Calu3 (cell line): ENCODE measurements at regions not wholly inside any gene's neighbourhood (a gene's known extent, or its start where the extent isn't known, plus 50 kb on each side); places are given as distances from the start of the nearest gene placed in this dataset.

Source experiments
- BruUV-seq: library from RNA; stranded (reverse); fragments of 400-500 nt; replicated peaks from 2 replicates; lab custom pipeline; 2021; lab: Mats Ljungman, UMichigan
- CTCF ChIA-PET: fragments of 300-600 bp; sonication (Branson Sonifier 250); formaldehyde crosslinking; loops from one replicate; lab custom pipeline; 2022; ENCODE audit warnings: antibody characterized with exemption; lab: Charles Lee
- DNase-seq: peaks from one replicate; pipeline ENCODE4 v3.0.0; 2022
- H3K27ac Mint-ChIP-seq: one replicate; pipeline ENCODE4 v1.8.0; 2022; ENCODE audit warnings: mixed read lengths; ENCODE audit not compliant: unreplicated experiment
- H3K27me3 Mint-ChIP-seq: one replicate; pipeline ENCODE4 v1.8.0; 2022; ENCODE audit warnings: mixed read lengths; ENCODE audit not compliant: unreplicated experiment
- H3K36me3 Mint-ChIP-seq: one replicate; pipeline ENCODE4 v1.8.0; 2022; ENCODE audit warnings: mild to moderate bottlenecking, moderate library complexity, mixed read lengths; ENCODE audit not compliant: insufficient read depth, unreplicated experiment
- H3K4me1 Mint-ChIP-seq: one replicate; pipeline ENCODE4 v1.8.0; 2022; ENCODE audit warnings: mild to moderate bottlenecking, low read depth, mixed read lengths; ENCODE audit not compliant: unreplicated experiment
- H3K4me3 Mint-ChIP-seq: one replicate; pipeline ENCODE4 v1.8.0; 2022; ENCODE audit warnings: mild to moderate bottlenecking, low read depth, moderate library complexity, mixed read lengths; ENCODE audit not compliant: unreplicated experiment
- H3K9me3 Mint-ChIP-seq: one replicate; pipeline ENCODE4 v1.8.0; 2022; ENCODE audit warnings: low read depth, mixed read lengths; ENCODE audit not compliant: unreplicated experiment
- intact Hi-C: fragments of 100-400 bp; cut with micrococcal nuclease; formaldehyde crosslinking; loops from one replicate; pipeline ENCODE4 v1.10.0; 2022; ENCODE audit not compliant: unreplicated experiment
- TF ChIP-seq, protein P1 (sequence below): fragments of 200-600 bp; IDR thresholded peaks from one replicate; pipeline ENCODE4 v1.8.0; 2022; ENCODE audit warnings: antibody characterized with exemption; ENCODE audit not compliant: unreplicated experiment

GRCh38 chr5:158273035-158273434 lies 414.1 kb upstream of the CLINT1 start:
- TF ChIP-seq, protein P1, sequence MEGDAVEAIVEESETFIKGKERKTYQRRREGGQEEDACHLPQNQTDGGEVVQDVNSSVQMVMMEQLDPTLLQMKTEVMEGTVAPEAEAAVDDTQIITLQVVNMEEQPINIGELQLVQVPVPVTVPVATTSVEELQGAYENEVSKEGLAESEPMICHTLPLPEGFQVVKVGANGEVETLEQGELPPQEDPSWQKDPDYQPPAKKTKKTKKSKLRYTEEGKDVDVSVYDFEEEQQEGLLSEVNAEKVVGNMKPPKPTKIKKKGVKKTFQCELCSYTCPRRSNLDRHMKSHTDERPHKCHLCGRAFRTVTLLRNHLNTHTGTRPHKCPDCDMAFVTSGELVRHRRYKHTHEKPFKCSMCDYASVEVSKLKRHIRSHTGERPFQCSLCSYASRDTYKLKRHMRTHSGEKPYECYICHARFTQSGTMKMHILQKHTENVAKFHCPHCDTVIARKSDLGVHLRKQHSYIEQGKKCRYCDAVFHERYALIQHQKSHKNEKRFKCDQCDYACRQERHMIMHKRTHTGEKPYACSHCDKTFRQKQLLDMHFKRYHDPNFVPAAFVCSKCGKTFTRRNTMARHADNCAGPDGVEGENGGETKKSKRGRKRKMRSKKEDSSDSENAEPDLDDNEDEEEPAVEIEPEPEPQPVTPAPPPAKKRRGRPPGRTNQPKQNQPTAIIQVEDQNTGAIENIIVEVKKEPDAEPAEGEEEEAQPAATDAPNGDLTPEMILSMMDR = no peak
- H3K9me3 Mint-ChIP-seq = no peaks in the 10 kb centered on the region
- H3K4me1 Mint-ChIP-seq = no peaks in the 10 kb centered on the region
- no TSS peak for BruUV-seq
- no peak for DNase-seq
- no peaks in the 10 kb centered on the region for H3K36me3 Mint-ChIP-seq
- CTCF ChIA-PET = interaction anchor here (0.6 kb wide), 1 partner anchor 641 kb away, joined by 4 read pairs; no protein-coding TSS in a partner anchor
- no peaks in the 10 kb centered on the region for H3K27me3 Mint-ChIP-seq
- intact Hi-C loops = no loop called here
- H3K4me3 Mint-ChIP-seq = no peak overlapping the region
- no peak overlapping the region for H3K27ac Mint-ChIP-seq

DNA sequence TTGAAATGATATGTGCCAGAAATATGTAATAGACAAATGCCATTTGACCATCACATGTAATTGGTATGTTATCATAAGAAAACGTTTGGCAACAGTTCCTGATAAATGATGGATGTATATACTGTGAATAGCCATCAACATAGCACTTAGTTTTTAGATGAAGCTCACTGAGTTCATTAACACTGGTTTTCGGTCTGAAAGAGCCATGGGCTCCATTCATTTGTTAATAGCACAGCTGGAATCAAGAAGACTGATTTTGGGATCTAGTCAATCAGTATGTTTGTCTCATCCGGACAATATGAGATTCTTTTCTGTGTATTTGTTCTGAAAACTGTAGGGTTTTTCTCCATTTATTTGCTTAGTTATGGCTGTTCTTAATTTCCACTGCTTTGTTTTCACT lies 413.5 kb upstream of the CLINT1 start:
- intact Hi-C loops = no loop called here
- H3K9me3 Mint-ChIP-seq = no peaks in the 10 kb centered on the region
- H3K4me3 Mint-ChIP-seq = no peak overlapping the region
- no peak overlapping the region for H3K27ac Mint-ChIP-seq
- TF ChIP-seq, protein P1 = no peak
- BruUV-seq = no TSS peak
- H3K36me3 Mint-ChIP-seq = no peaks in the 10 kb centered on the region
- no peaks in the 10 kb centered on the region for H3K4me1 Mint-ChIP-seq
- H3K27me3 Mint-ChIP-seq = no peaks in the 10 kb centered on the region
- CTCF ChIA-PET = no interaction called here
- DNase-seq = no peak

DNA sequence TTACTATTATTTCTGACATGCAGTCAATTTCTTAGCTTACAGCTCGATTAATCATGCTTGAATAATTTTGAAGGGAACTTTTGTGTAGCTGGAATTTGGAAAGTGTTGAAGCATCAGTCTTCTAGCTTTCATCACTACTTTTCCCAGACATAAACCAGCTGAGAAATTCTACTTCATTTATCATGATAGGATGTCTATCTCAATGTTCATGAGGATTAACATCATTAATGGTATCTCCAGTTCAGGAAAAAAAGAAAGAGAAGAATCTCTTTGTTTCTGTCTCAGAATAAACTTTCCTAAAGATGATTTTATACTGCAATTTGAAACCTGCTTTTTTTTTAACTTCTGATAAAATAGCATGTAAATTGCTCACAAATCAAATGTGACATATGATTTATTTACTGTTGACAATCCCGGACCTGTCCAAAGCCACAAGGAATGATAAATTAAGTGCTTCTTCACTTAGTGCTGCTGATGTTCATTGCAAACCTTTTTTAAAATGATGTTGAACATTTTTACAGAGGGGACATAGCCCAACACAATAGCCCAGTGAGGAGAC lies 412.1 kb upstream of the CLINT1 start:
- TF ChIP-seq, protein P1 = no peak
- H3K27ac Mint-ChIP-seq = no peak overlapping the region
- CTCF ChIA-PET = no interaction called here
- intact Hi-C loops = no loop called here
- no peaks in the 10 kb centered on the region for H3K36me3 Mint-ChIP-seq
- no peaks in the 10 kb centered on the region for H3K4me1 Mint-ChIP-seq
- H3K9me3 Mint-ChIP-seq = no peaks in the 10 kb centered on the region
- no TSS peak for BruUV-seq
- no peaks in the 10 kb centered on the region for H3K27me3 Mint-ChIP-seq
- H3K4me3 Mint-ChIP-seq = no peak overlapping the region
- DNase-seq = no peak

DNA sequence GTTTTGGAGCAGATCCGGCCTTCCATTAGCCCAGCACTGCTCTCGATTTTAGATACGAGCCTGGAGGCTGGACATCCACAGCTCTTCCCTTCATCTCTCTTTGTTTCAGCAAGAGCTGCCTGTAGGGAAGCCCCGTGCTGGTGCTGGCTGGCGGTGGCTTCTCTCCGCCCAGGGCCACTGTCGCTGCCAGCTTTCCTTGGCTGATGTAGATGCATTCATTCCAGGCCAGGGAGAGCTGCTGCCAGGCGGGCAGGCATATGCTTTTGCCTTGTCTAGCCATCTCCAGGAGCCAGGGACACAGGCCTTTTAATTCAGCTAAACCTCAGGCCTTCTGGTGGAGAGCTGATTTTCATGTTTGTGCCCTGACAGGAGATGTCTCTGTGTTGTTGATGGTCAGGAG lies 409.3 kb upstream of the CLINT1 start:
- Mint-ChIP-seq H3K27me3 (no peaks in the 10 kb centered on the region), H3K27ac (no peak overlapping the region), H3K4me1 (no peaks in the 10 kb centered on the region), H3K4me3 (no peak overlapping the region), H3K9me3 (no peaks in the 10 kb centered on the region), H3K36me3 (no peaks in the 10 kb centered on the region)
- no peak for DNase-seq
- no TSS peak for BruUV-seq
- intact Hi-C loops = no loop called here
- CTCF ChIA-PET = no interaction called here
- TF ChIP-seq, protein P1 = no peak
